GM12878 (cell line): ENCODE measurements at regions not wholly inside any gene's neighbourhood (a gene's known extent, or its start where the extent isn't known, plus 50 kb on each side); places are given as distances from the start of the nearest gene placed in this dataset.

Experiments
- ATAC-seq: fragments of 200-7000 bp; cut with Tn5 transposase; 3 replicates; pipeline ENCODE4 v1.9.1; 2020; ENCODE audit warnings: mild to moderate bottlenecking, moderate library complexity
- BruUV-seq: library from RNA; stranded (reverse); fragments of 400-500 nt; replicated peaks from 2 replicates; lab custom pipeline; 2021; lab: Mats Ljungman, UMichigan
- CTCF ChIA-PET: fragments of 300-600 bp; sonication (Branson Sonifier 250); formaldehyde crosslinking; extraction: SDS; loops from one replicate; lab custom pipeline; 2021; ENCODE audit warnings: inconsistent platforms; lab: Yijun Ruan, JAX
- POLR2A ChIA-PET: fragments of 350-600 bp; formaldehyde crosslinking; extraction: SDS; loops from one replicate; lab custom pipeline; 2021; ENCODE audit warnings: inconsistent platforms; lab: Charles Lee
- RAD21 ChIA-PET: fragments of 300-600 bp; sonication (Branson Sonifier 250); formaldehyde crosslinking; loops from one replicate; lab custom pipeline; 2023; ENCODE audit warnings: antibody characterized with exemption; ENCODE audit not compliant: unreplicated experiment; lab: Charles Lee
- SMC1A ChIA-PET: fragments of 300-600 bp; sonication (Branson Sonifier 250); formaldehyde crosslinking; loops from one replicate; lab custom pipeline; 2023; ENCODE audit not compliant: unreplicated experiment, uncharacterized antibody; lab: Charles Lee
- DNase-seq: peaks from one replicate; pipeline ENCODE4 v3.0.0-alpha.2; 2011; ENCODE audit warnings: low read depth, low spot score
- FAIRE-seq: peaks from 3 replicates; lab custom pipeline; 2011; peaks lifted over from hg19 to GRCh38; lab: Jason Lieb, UNC
- H2AFZ ChIP-seq: 2 replicates; pipeline ENCODE4 v1.6.0; 2011; ENCODE audit warnings: low read depth, low read length, control low read depth; ENCODE audit not compliant: control insufficient read depth
- H3K27ac ChIP-seq: 2 replicates; pipeline ENCODE4 v1.5.1; 2011; ENCODE audit warnings: control low read depth; ENCODE audit not compliant: control insufficient read depth, insufficient read depth
- H3K27me3 ChIP-seq, 2 experiments: replicated peaks in 1 of 2; 2 replicates each; pipeline versions ENCODE4 v1.6.0 to v1.6.1; 2011; ENCODE audit warnings: low read length in 1 of 2; ENCODE audit not compliant: control insufficient read depth in 2 of 2, insufficient read depth in 2 of 2
- H3K36me3 ChIP-seq, 2 experiments: 2 replicates each; pipeline ENCODE4 v1.5.1; 2011; ENCODE audit warnings: low read length in 1 of 2; ENCODE audit not compliant: control insufficient read depth in 2 of 2, insufficient read depth in 2 of 2
- H3K4me1 ChIP-seq: 2 replicates; pipeline ENCODE4 v1.6.1; 2011; ENCODE audit warnings: mild to moderate bottlenecking, low read length, moderate library complexity, mixed read lengths; ENCODE audit not compliant: control insufficient read depth, insufficient read depth
- H3K4me2 ChIP-seq: 2 replicates; pipeline ENCODE4 v1.6.0; 2011; ENCODE audit warnings: control low read depth; ENCODE audit not compliant: control insufficient read depth, insufficient read depth
- H3K4me3 ChIP-seq: fragments of 200-600 bp; sonication (generic); 2 replicates; pipeline ENCODE4 v1.5.1; 2016
- H3K79me2 ChIP-seq: 2 replicates; pipeline ENCODE4 v1.6.0; 2011; ENCODE audit warnings: low read length; ENCODE audit not compliant: control insufficient read depth, insufficient read depth
- H3K9ac ChIP-seq: 2 replicates; pipeline ENCODE4 v1.8.0; 2011; ENCODE audit warnings: low read length, control low read depth, mixed read lengths; ENCODE audit not compliant: control insufficient read depth, insufficient read depth
- H3K9me3 ChIP-seq: replicated peaks from 3 replicates; pipeline ENCODE4 v1.5.1; 2011; ENCODE audit warnings: mild to moderate bottlenecking, low read length; ENCODE audit not compliant: control insufficient read depth, insufficient read depth
- H4K20me1 ChIP-seq: 2 replicates; pipeline ENCODE4 v1.6.0; 2011; ENCODE audit not compliant: control insufficient read depth, insufficient read depth
- BCL11A ChIP-seq: IDR thresholded peaks from 2 replicates; pipeline ENCODE4 v1.6.1; 2011; ENCODE audit warnings: low read depth, low read length
- CREB1 ChIP-seq: IDR thresholded peaks from 2 replicates; pipeline ENCODE4 v1.6.1; 2012; ENCODE audit warnings: low read depth, mild to moderate bottlenecking, inconsistent platforms
- MTA2 ChIP-seq: fragments of 450-650 bp; IDR thresholded peaks from 2 replicates; pipeline ENCODE4 v1.6.1; 2016; ENCODE audit warnings: low read depth, mild to moderate bottlenecking, moderate library complexity
- PAX8 ChIP-seq: fragments of 450-650 bp; IDR thresholded peaks from 2 replicates; pipeline ENCODE4 v1.6.1; 2017; ENCODE audit warnings: mild to moderate bottlenecking, moderate library complexity
- SMAD1 ChIP-seq: fragments of 450-650 bp; IDR thresholded peaks from 2 replicates; pipeline ENCODE4 v1.6.1; 2018; ENCODE audit warnings: mild to moderate bottlenecking, low read depth; ENCODE audit not compliant: partially characterized antibody
- STAT1 ChIP-seq: fragments of 450-650 bp; conservative IDR thresholded peaks from 2 replicates; pipeline ENCODE4 v1.6.1; 2014; ENCODE audit warnings: antibody characterized with exemption, mild to moderate bottlenecking
- ZNF274 ChIP-seq: IDR thresholded peaks from one replicate; pipeline ENCODE4 v1.8.0; 2011; ENCODE audit not compliant: insufficient read length, insufficient read depth
- WGBS: methylation state at CpG from one replicate; pipeline ENCODE4 v1.1.6; 2016; ENCODE audit warnings: low lambda C conversion rate; ENCODE audit not compliant: insufficient replicate concordance, insufficient coverage; ENCODE audit errors: missing lambda C conversion rate; 5-methylcytosine and 5-hydroxymethylcytosine counted together
- in situ Hi-C: fragments of 300-500 bp; cut with MboI; formaldehyde crosslinking; loops from 9 replicates; pipeline ENCODE4 v1.14.3; 2018; ENCODE audit warnings: mixed read lengths
- intact Hi-C: fragments of 100-400 bp; cut with micrococcal nuclease; formaldehyde crosslinking; loops from one replicate; pipeline ENCODE4 v1.14.2; 2022; ENCODE audit not compliant: unreplicated experiment

DNA sequence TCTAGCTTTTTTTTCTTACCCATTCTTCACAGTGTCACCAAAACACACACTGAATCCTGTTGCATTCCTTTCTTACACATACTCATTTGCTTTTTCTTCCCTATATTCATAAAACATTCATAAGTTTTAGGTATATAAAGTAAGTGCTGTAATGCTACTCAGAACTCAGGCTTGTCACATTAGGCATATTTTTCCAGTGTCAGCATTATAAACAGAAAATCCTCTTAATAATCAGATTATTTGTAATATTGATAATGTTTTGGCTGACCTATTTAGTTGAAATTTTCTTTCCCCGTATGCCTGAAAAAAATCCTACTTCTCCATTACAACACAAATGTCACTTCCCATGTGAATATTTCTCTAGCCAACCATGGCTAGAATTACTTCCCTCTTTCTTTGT is 743.0 kb upstream of the NUDT12 start:
- no peak overlapping the region for H3K9ac ChIP-seq
- no peak overlapping the region for H3K27ac ChIP-seq
- no peaks in the 10 kb centered on the region for H3K79me2 ChIP-seq
- H3K27me3 ChIP-seq: no peaks in the 10 kb centered on the region
- no peak overlapping the region for H3K4me3 ChIP-seq
- SMC1A ChIA-PET: no interaction called here
- in situ Hi-C loops (no loop called here), intact Hi-C loops (no loop called here)
- CTCF ChIA-PET: no interaction called here
- ATAC-seq (no peak), FAIRE-seq (no peak), DNase-seq (no peak)
- no TSS peak for BruUV-seq
- POLR2A ChIA-PET: no interaction called here
- TF ChIP-seq BCL11A (no peak), ZNF274 (no peak)
- WGBS: 50% methylated on average over 1 of the region's 1 CpG
- no peaks in the 10 kb centered on the region for H4K20me1 ChIP-seq
- no peak overlapping the region for H3K4me2 ChIP-seq
- no peak overlapping the region for H2AFZ ChIP-seq
- H3K9me3 ChIP-seq: no peaks in the 10 kb centered on the region
- no peaks in the 10 kb centered on the region for H3K36me3 ChIP-seq
- H3K4me1 ChIP-seq: no peaks in the 10 kb centered on the region
- RAD21 ChIA-PET: no interaction called here

DNA sequence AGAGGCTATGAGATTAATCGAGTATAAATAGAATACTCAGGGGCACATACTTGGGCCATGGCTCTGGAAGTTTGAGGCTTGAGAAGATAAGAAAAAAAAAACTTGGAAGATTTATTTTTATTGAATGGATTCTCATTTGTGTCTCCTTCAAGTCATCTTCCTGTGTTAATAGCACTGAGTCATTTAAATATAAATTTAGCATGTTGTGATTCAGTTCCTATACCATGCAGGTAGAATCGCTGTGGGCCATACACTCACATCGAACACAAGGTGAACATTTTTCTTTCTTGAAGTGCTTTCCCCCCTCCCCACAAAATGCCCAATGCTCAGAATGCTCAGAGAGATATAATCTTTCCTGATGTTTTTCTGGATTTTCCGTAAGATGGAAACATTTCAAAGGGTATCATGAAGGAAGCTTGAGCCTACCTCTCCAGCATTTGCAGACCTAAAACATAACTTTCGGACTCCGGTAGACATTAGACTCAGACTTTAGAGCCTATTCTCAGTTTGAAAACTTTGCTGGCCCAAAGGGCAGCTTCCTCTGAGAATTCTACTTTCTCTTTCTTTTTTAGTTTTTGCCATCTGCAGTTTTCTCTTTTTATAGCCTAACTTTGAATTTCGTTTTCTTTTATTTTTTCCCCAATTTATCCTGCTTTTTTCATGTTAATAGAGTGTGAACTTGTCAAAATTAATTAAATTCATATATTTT is 737.6 kb upstream of the NUDT12 start:
- 51% methylated on average over 7 of the region's 7 CpGs for WGBS
- SMC1A ChIA-PET: interaction anchor here (1.5 to 1.8 kb wide), 2 partner anchors 11 to 113 kb away, joined by 3 to 4 read pairs; no protein-coding TSS in a partner anchor

More for the DNA sequence above, 737.6 kb upstream of the NUDT12 start:
- H2AFZ ChIP-seq: no peak overlapping the region
- no peak overlapping the region for H3K4me3 ChIP-seq
- H3K9ac ChIP-seq: no peak overlapping the region
- RAD21 ChIA-PET: no interaction called here
- no peaks in the 10 kb centered on the region for H4K20me1 ChIP-seq
- in situ Hi-C loops: no loop called here
- no TSS peak for BruUV-seq
- no peak for FAIRE-seq
- no peaks in the 10 kb centered on the region for H3K27me3 ChIP-seq
- DNase-seq: no peak
- H3K36me3 ChIP-seq: no peaks in the 10 kb centered on the region
- H3K4me1 ChIP-seq: no peaks in the 10 kb centered on the region
- H3K9me3 ChIP-seq: no peaks in the 10 kb centered on the region
- intact Hi-C loops: no loop called here
- H3K4me2 ChIP-seq: no peak overlapping the region
- H3K79me2 ChIP-seq: no peaks in the 10 kb centered on the region
- CTCF ChIA-PET: no interaction called here
- ATAC-seq: peak; percentile 55
- H3K27ac ChIP-seq: no peak overlapping the region
- TF ChIP-seq MTA2: no peak
- no peak for TF ChIP-seq PAX8
- no peak for TF ChIP-seq CREB1
- no peak for TF ChIP-seq SMAD1
- no peak for TF ChIP-seq STAT1
- POLR2A ChIA-PET: interaction anchor here (0.6 kb wide), 2 partner anchors 28 to 519 kb away, joined by 3 read pairs; no protein-coding TSS in a partner anchor
